ENCODE measurements at regions not wholly inside any gene's neighbourhood (a gene's known extent, or its start where the extent isn't known, plus 50 kb on each side); places are given as distances from the start of the nearest gene placed in this dataset.

GRCh38 chr5:3131161-3131560, 379.7 kb upstream of the IRX2 start:
- Mint-ChIP-seq H3K4me3 (no peak overlapping the region), H3K9me3 (peaks cover 3% of the 10 kb centered on the region), H3K27ac (no peak overlapping the region), H3K27me3 (no peaks in the 10 kb centered on the region), H3K4me1 (no peaks in the 10 kb centered on the region), H3K36me3 (ENCODE audit: low read depth) (no peaks in the 10 kb centered on the region)
- intact Hi-C loops (cut with micrococcal nuclease): no loop called here
- TF ChIP-seq, protein P1, sequence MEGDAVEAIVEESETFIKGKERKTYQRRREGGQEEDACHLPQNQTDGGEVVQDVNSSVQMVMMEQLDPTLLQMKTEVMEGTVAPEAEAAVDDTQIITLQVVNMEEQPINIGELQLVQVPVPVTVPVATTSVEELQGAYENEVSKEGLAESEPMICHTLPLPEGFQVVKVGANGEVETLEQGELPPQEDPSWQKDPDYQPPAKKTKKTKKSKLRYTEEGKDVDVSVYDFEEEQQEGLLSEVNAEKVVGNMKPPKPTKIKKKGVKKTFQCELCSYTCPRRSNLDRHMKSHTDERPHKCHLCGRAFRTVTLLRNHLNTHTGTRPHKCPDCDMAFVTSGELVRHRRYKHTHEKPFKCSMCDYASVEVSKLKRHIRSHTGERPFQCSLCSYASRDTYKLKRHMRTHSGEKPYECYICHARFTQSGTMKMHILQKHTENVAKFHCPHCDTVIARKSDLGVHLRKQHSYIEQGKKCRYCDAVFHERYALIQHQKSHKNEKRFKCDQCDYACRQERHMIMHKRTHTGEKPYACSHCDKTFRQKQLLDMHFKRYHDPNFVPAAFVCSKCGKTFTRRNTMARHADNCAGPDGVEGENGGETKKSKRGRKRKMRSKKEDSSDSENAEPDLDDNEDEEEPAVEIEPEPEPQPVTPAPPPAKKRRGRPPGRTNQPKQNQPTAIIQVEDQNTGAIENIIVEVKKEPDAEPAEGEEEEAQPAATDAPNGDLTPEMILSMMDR (IDR thresholded peaks at IDR 0.05): no peak
- ChIA-PET POLR2A (no interaction called here), CTCF (no interaction called here)
- no peak for ATAC-seq (ENCODE audit: low read depth)
- DNase-seq: no peak

GRCh38 chr5:3129252-3129651, 377.8 kb upstream of the IRX2 start:
- Mint-ChIP-seq H3K4me1 (no peaks in the 10 kb centered on the region), H3K36me3 (ENCODE audit: low read depth) (no peaks in the 10 kb centered on the region), H3K27me3 (no peaks in the 10 kb centered on the region), H3K27ac (no peak overlapping the region), H3K4me3 (no peak overlapping the region), H3K9me3 (peaks cover 3% of the 10 kb centered on the region)
- intact Hi-C loops (cut with micrococcal nuclease): no loop called here
- DNase-seq (no peak), ATAC-seq (ENCODE audit: low read depth) (no peak)
- ChIA-PET POLR2A (interaction anchor here (0.7 kb wide), 1 partner anchor 86 kb away, joined by 6 read pairs; no protein-coding TSS in a partner anchor), CTCF (no interaction called here)
- TF ChIP-seq, protein P1 (IDR thresholded peaks at IDR 0.05): no peak

GRCh38 chr5:3127423-3127911, 376.0 kb upstream of the IRX2 start:
- no peak for ATAC-seq (ENCODE audit: low read depth)
- TF ChIP-seq, protein P1 (IDR thresholded peaks at IDR 0.05): no peak
- H3K27ac Mint-ChIP-seq: no peak overlapping the region
- H3K4me3 Mint-ChIP-seq: no peak overlapping the region
- peaks cover 3% of the 10 kb centered on the region for H3K9me3 Mint-ChIP-seq
- H3K27me3 Mint-ChIP-seq: no peaks in the 10 kb centered on the region
- H3K4me1 Mint-ChIP-seq: no peaks in the 10 kb centered on the region
- DNase-seq: no peak
- POLR2A ChIA-PET: no interaction called here
- no peaks in the 10 kb centered on the region for H3K36me3 Mint-ChIP-seq (ENCODE audit: low read depth)
- intact Hi-C loops (cut with micrococcal nuclease): no loop called here
- CTCF ChIA-PET: no interaction called here

- DNase-seq (no peak), ATAC-seq (ENCODE audit: low read depth) (no peak)
- H3K4me1 Mint-ChIP-seq: no peaks in the 10 kb centered on the region
- intact Hi-C loops (cut with micrococcal nuclease): no loop called here
- no peaks in the 10 kb centered on the region for H3K36me3 Mint-ChIP-seq (ENCODE audit: low read depth)
- no peak overlapping the region for H3K27ac Mint-ChIP-seq
- TF ChIP-seq, protein P1 (IDR thresholded peaks at IDR 0.05): no peak
- CTCF ChIA-PET: no interaction called here
- H3K27me3 Mint-ChIP-seq: peaks cover 2% of the 10 kb centered on the region
- no peak overlapping the region for H3K4me3 Mint-ChIP-seq
- POLR2A ChIA-PET: no interaction called here
- peaks cover 3% of the 10 kb centered on the region for H3K9me3 Mint-ChIP-seq
Observed at GRCh38 chr5:3126639-3127038, 375.2 kb upstream of the IRX2 start.

DNA sequence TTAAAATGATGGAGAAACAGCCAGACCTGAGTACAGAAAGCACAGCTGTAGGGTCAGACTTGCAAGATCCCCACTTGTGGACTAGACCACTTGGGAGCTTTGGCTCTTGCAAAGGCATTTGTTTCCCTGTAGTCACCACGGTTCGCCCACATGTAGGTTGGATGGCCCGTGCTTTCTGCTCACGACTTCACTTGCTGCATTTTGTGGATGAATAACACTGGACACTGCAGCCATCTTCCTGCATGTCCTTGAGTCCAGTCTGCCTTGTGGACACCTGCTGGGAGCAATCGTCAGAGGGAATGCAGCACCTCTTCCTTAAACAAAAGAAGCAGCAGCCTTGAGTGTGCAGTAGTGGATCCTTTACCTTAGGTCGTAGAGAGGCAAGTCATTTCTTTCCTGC, 372.9 kb upstream of the IRX2 start:
- ATAC-seq (ENCODE audit: low read depth) (no peak), DNase-seq (no peak)
- intact Hi-C loops (cut with micrococcal nuclease): no loop called here
- Mint-ChIP-seq H3K36me3 (ENCODE audit: low read depth) (no peaks in the 10 kb centered on the region), H3K27me3 (peaks cover 7% of the 10 kb centered on the region), H3K4me3 (no peak overlapping the region), H3K9me3 (peaks cover 3% of the 10 kb centered on the region), H3K27ac (no peak overlapping the region), H3K4me1 (no peaks in the 10 kb centered on the region)
- TF ChIP-seq, protein P1 (IDR thresholded peaks at IDR 0.05): no peak
- CTCF ChIA-PET: no interaction called here
- POLR2A ChIA-PET: no interaction called here

Data from activated B cell treated with CpG ODN at 0.5 μM for 24 hours (primary cell).